ENCODE measurements at regions not wholly inside any gene's neighbourhood (a gene's known extent, or its start where the extent isn't known, plus 50 kb on each side); places are given as distances from the start of the nearest gene placed in this dataset.
"Not testable (repeated sequence)": the region's sequence is repeated elsewhere in the genome, so short reads cannot be mapped to it uniquely, and the experiment has no call there.

- DNase-seq (no peak), ATAC-seq (ENCODE audit: low read depth) (no peak)
- no peaks in the 10 kb centered on the region for H3K4me1 Mint-ChIP-seq
- no peaks in the 10 kb centered on the region for H3K27me3 ChIP-seq (replicated peaks in 1 of 4; ENCODE audit: control extremely low read depth in 1 of 4, control insufficient read depth in 3 of 4, insufficient read depth in 4 of 4, low read length in 3 of 4)
- ChIA-PET POLR2A (no interaction called here), CTCF (no interaction called here)
- H3K9ac ChIP-seq (ENCODE audit: low read length), result no peak overlapping the region
- peaks cover 0 to 30% (median 5%) of the 10 kb centered on the region in 3 donors for H3K9me3 ChIP-seq (ENCODE audit: control extremely low read depth in 1 of 3, control insufficient read depth in 2 of 3, insufficient read depth in 1 of 3, low read length in 2 of 3)
- no peak overlapping the region for H3K4me3 Mint-ChIP-seq
- no CpG with 5 or more reads among the region's 1 CpG for WGBS (ENCODE audit: insufficient coverage)
- H3K9me3 Mint-ChIP-seq (ENCODE audit: insufficient read depth), result peaks cover 6% of the 10 kb centered on the region
- no peaks in the 10 kb centered on the region for H4K20me1 ChIP-seq (ENCODE audit: control insufficient read depth, insufficient read depth, low read length, poor library complexity, severe bottlenecking)
- H3K27ac ChIP-seq (ENCODE audit: low read length in 2 of 2), result no peak overlapping the region
- no peak overlapping the region for H3K27ac Mint-ChIP-seq
- TF ChIP-seq CTCF (IDR thresholded peaks at IDR 0.05) (no peak), EZH2 (IDR thresholded peaks at IDR 0.05; ENCODE audit: borderline replicate concordance, insufficient read depth, low read depth, low read length, poor library complexity, severe bottlenecking) (no peak)
- H3K79me2 ChIP-seq (ENCODE audit: control insufficient read depth, insufficient read depth, low read length), result no peaks in the 10 kb centered on the region
- intact Hi-C loops (cut with micrococcal nuclease), result no loop called here
- H3K4me1 ChIP-seq (ENCODE audit: control insufficient read depth in 2 of 2, insufficient read depth in 2 of 2, low read length in 2 of 2), result no peaks in the 10 kb centered on the region
- H3K4me2 ChIP-seq (replicated peaks; ENCODE audit: low read depth, low read length, poor library complexity, severe bottlenecking), result no peak overlapping the region
- H3K27me3 Mint-ChIP-seq, result peaks cover 4% of the 10 kb centered on the region
- H3K36me3 ChIP-seq (replicated peaks in 1 of 2; ENCODE audit: control extremely low read depth in 1 of 2, control insufficient read depth in 1 of 2, extremely low read depth in 1 of 2, insufficient read depth in 2 of 2, low read length in 1 of 2), result no peaks in the 10 kb centered on the region
- H2AFZ ChIP-seq (ENCODE audit: insufficient read depth, low read depth, low read length, poor library complexity, severe bottlenecking), result no peak overlapping the region
- no peak overlapping the region for H3K4me3 ChIP-seq (ENCODE audit: control extremely low read depth in 1 of 5, extremely low read depth in 1 of 5, insufficient read depth in 1 of 5, low read depth in 2 of 5, low read length in 4 of 5)
These were observed 130.4 kb downstream of the MTERF1 start for GRCh38 chr7:91750091-91750490.

- ChIA-PET POLR2A (no interaction called here), CTCF (no interaction called here)
- H3K4me1 ChIP-seq (ENCODE audit: control insufficient read depth in 2 of 2, insufficient read depth in 2 of 2, low read length in 2 of 2), result no peaks in the 10 kb centered on the region
- no peaks in the 10 kb centered on the region for H3K79me2 ChIP-seq (ENCODE audit: control insufficient read depth, insufficient read depth, low read length)
- no peak for TF ChIP-seq CTCF (IDR thresholded peaks at IDR 0.05)
- no peak for TF ChIP-seq EZH2 (IDR thresholded peaks at IDR 0.05; ENCODE audit: borderline replicate concordance, insufficient read depth, low read depth, low read length, poor library complexity, severe bottlenecking)
- Mint-ChIP-seq H3K9me3 (ENCODE audit: insufficient read depth) (peaks cover 8% of the 10 kb centered on the region), H3K4me3 (no peak overlapping the region), H3K27me3 (peaks cover 4% of the 10 kb centered on the region), H3K27ac (no peak overlapping the region), H3K4me1 (no peaks in the 10 kb centered on the region)
- H3K4me2 ChIP-seq (replicated peaks; ENCODE audit: low read depth, low read length, poor library complexity, severe bottlenecking), result no peak overlapping the region
- H3K4me3 ChIP-seq (ENCODE audit: control extremely low read depth in 1 of 5, extremely low read depth in 1 of 5, insufficient read depth in 1 of 5, low read depth in 2 of 5, low read length in 4 of 5), result no peak overlapping the region
- peaks cover 0 to 29% (median 5%) of the 10 kb centered on the region in 3 donors for H3K9me3 ChIP-seq (ENCODE audit: control extremely low read depth in 1 of 3, control insufficient read depth in 2 of 3, insufficient read depth in 1 of 3, low read length in 2 of 3)
- no peak overlapping the region for H2AFZ ChIP-seq (ENCODE audit: insufficient read depth, low read depth, low read length, poor library complexity, severe bottlenecking)
- no peaks in the 10 kb centered on the region for H4K20me1 ChIP-seq (ENCODE audit: control insufficient read depth, insufficient read depth, low read length, poor library complexity, severe bottlenecking)
- intact Hi-C loops (cut with micrococcal nuclease), result no loop called here
- no peaks in the 10 kb centered on the region for H3K27me3 ChIP-seq (replicated peaks in 1 of 4; ENCODE audit: control extremely low read depth in 1 of 4, control insufficient read depth in 3 of 4, insufficient read depth in 4 of 4, low read length in 3 of 4)
- WGBS (ENCODE audit: insufficient coverage), result no CpG with 5 or more reads among the region's 1 CpG
- ATAC-seq (ENCODE audit: low read depth) (no peak), DNase-seq (no peak)
- H3K36me3 ChIP-seq (replicated peaks in 1 of 2; ENCODE audit: control extremely low read depth in 1 of 2, control insufficient read depth in 1 of 2, extremely low read depth in 1 of 2, insufficient read depth in 2 of 2, low read length in 1 of 2), result no peaks in the 10 kb centered on the region
- no peak overlapping the region for H3K9ac ChIP-seq (ENCODE audit: low read length)
- no peak overlapping the region for H3K27ac ChIP-seq (ENCODE audit: low read length in 2 of 2)
These were observed 128.4 kb downstream of the MTERF1 start for GRCh38 chr7:91752102-91752501.

- H4K20me1 ChIP-seq (ENCODE audit: control insufficient read depth, insufficient read depth, low read length, poor library complexity, severe bottlenecking); H3K4me1 ChIP-seq (ENCODE audit: control insufficient read depth in 2 of 2, insufficient read depth in 2 of 2, low read length in 2 of 2); H3K27ac Mint-ChIP-seq; intact Hi-C loops (cut with micrococcal nuclease); H3K27me3 ChIP-seq (replicated peaks in 1 of 4; ENCODE audit: control extremely low read depth in 1 of 4, control insufficient read depth in 3 of 4, insufficient read depth in 4 of 4, low read length in 3 of 4); CTCF ChIA-PET; ATAC-seq (ENCODE audit: low read depth); H3K4me3 ChIP-seq (ENCODE audit: control extremely low read depth in 1 of 5, extremely low read depth in 1 of 5, insufficient read depth in 1 of 5, low read depth in 2 of 5, low read length in 4 of 5); H3K4me2 ChIP-seq (replicated peaks; ENCODE audit: low read depth, low read length, poor library complexity, severe bottlenecking); H3K9ac ChIP-seq (ENCODE audit: low read length); H3K27me3 Mint-ChIP-seq; H3K27ac ChIP-seq (ENCODE audit: low read length in 2 of 2); DNase-seq; H2AFZ ChIP-seq (ENCODE audit: insufficient read depth, low read depth, low read length, poor library complexity, severe bottlenecking); H3K4me3 Mint-ChIP-seq; H3K4me1 Mint-ChIP-seq; H3K36me3 ChIP-seq (replicated peaks in 1 of 2; ENCODE audit: control extremely low read depth in 1 of 2, control insufficient read depth in 1 of 2, extremely low read depth in 1 of 2, insufficient read depth in 2 of 2, low read length in 1 of 2); H3K79me2 ChIP-seq (ENCODE audit: control insufficient read depth, insufficient read depth, low read length); POLR2A ChIA-PET: not testable (repeated sequence)
- peaks cover 0 to 21% (median under 1%) of the 10 kb centered on the region in 3 donors for H3K9me3 ChIP-seq (ENCODE audit: control extremely low read depth in 1 of 3, control insufficient read depth in 2 of 3, insufficient read depth in 1 of 3, low read length in 2 of 3)
- H3K9me3 Mint-ChIP-seq (ENCODE audit: insufficient read depth), result peaks cover 12% of the 10 kb centered on the region
- WGBS (ENCODE audit: insufficient coverage), result 83% methylated on average over 1 of the region's 1 CpG
These were observed 126.2 kb downstream of the MTERF1 start for GRCh38 chr7:91754280-91754679.
